ENCODE measurements at regions not wholly inside any gene's neighbourhood (a gene's known extent, or its start where the extent isn't known, plus 50 kb on each side); places are given as distances from the start of the nearest gene placed in this dataset.

GRCh38 chr2:131827481-131828163, 299.9 kb downstream of the CCDC74A start:
- TF ChIP-seq POLR2AphosphoS5 (IDR thresholded peaks at IDR 0.05): no peak
- TF ChIP-seq CTCF (IDR thresholded peaks at IDR 0.05): no peak

Data from prostate gland (tissue), 2 donors.